Progenitor cell of endocrine pancreas (in vitro differentiated cells): ENCODE measurements at regions not wholly inside any gene's neighbourhood (a gene's known extent, or its start where the extent isn't known, plus 50 kb on each side); places are given as distances from the start of the nearest gene placed in this dataset.

Experiments
- DNase-seq: peaks from one replicate; pipeline ENCODE4 v3.0.0; 2021; ENCODE audit warnings: low spot score; ENCODE audit not compliant: unreplicated experiment
- H3K27ac Mint-ChIP-seq: 2 replicates; pipeline ENCODE4 v1.8.0; 2021; ENCODE audit warnings: mild to moderate bottlenecking, moderate library complexity, mixed read lengths
- H3K27me3 Mint-ChIP-seq: 2 replicates; pipeline ENCODE4 v1.8.0; 2021; ENCODE audit warnings: mixed read lengths
- H3K36me3 Mint-ChIP-seq: 2 replicates; pipeline ENCODE4 v1.8.0; 2022; ENCODE audit warnings: mixed read lengths; ENCODE audit not compliant: insufficient read depth
- H3K4me1 Mint-ChIP-seq: 2 replicates; pipeline ENCODE4 v1.8.0; 2021; ENCODE audit warnings: low read depth, mixed read lengths
- H3K4me3 Mint-ChIP-seq: 2 replicates; pipeline ENCODE4 v1.8.0; 2021; ENCODE audit warnings: low read depth, mild to moderate bottlenecking, moderate library complexity, mixed read lengths
- H3K9me3 Mint-ChIP-seq: 2 replicates; pipeline ENCODE4 v1.8.0; 2021; ENCODE audit warnings: low read depth, mixed read lengths
- TF ChIP-seq, protein P1 (sequence below): fragments of 200-600 bp; sonication (generic); IDR thresholded peaks from one replicate; pipeline ENCODE4 v1.5.0; 2021; ENCODE audit warnings: antibody characterized with exemption, mild to moderate bottlenecking; ENCODE audit not compliant: unreplicated experiment

DNA sequence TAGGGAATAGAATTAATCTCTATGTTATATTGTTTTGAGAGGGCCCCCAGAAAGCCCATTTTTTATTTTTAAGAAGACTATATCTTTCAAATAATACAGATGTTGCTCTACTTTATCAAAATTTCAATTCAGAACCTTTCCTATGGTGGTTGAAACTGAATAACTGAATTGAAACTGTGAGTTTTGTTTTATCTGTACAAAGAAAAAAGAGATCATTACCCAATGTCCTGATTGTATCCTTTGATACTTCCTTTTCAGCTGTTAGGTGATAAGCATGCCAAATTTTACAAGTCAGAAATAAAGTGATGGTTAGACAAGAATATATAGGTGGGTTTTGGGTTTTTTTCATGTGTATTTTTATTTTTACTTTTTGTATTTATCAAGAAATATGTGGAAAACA lies 1293.1 kb upstream of the USP15 start:
- TF ChIP-seq, protein P1, sequence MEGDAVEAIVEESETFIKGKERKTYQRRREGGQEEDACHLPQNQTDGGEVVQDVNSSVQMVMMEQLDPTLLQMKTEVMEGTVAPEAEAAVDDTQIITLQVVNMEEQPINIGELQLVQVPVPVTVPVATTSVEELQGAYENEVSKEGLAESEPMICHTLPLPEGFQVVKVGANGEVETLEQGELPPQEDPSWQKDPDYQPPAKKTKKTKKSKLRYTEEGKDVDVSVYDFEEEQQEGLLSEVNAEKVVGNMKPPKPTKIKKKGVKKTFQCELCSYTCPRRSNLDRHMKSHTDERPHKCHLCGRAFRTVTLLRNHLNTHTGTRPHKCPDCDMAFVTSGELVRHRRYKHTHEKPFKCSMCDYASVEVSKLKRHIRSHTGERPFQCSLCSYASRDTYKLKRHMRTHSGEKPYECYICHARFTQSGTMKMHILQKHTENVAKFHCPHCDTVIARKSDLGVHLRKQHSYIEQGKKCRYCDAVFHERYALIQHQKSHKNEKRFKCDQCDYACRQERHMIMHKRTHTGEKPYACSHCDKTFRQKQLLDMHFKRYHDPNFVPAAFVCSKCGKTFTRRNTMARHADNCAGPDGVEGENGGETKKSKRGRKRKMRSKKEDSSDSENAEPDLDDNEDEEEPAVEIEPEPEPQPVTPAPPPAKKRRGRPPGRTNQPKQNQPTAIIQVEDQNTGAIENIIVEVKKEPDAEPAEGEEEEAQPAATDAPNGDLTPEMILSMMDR = no peak
- no peak for DNase-seq
- no peaks in the 10 kb centered on the region for H3K4me1 Mint-ChIP-seq
- no peaks in the 10 kb centered on the region for H3K36me3 Mint-ChIP-seq
- no peak overlapping the region for H3K27ac Mint-ChIP-seq
- H3K4me3 Mint-ChIP-seq = no peak overlapping the region
- peaks cover 6% of the 10 kb centered on the region for H3K9me3 Mint-ChIP-seq
- no peaks in the 10 kb centered on the region for H3K27me3 Mint-ChIP-seq

DNA sequence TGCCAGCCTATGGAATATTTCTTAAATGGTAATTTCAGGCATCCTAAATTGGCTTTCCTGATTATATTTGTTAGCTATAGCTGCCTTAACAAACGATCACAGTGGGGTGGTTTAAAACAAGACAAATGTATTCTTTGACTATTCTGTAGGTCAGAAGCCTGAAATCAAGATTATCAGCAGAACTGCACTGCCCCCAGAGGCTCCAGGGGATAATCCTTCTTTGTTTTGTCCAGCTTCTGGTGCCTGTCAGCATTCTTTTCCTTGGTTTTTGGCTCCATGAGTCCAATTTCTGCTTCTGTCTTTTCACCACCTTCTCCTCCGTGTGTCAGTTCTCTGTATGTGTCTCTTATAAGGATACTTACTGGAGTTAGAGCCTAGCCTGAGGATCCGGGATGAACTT lies 1282.2 kb upstream of the USP15 start:
- H3K27me3 Mint-ChIP-seq = peaks cover 8% of the 10 kb centered on the region
- no peak overlapping the region for H3K4me3 Mint-ChIP-seq
- no peaks in the 10 kb centered on the region for H3K9me3 Mint-ChIP-seq
- H3K27ac Mint-ChIP-seq = no peak overlapping the region
- peaks cover 3% of the 10 kb centered on the region for H3K4me1 Mint-ChIP-seq
- TF ChIP-seq, protein P1 = peak; percentile 54
- no peak for DNase-seq
- no peaks in the 10 kb centered on the region for H3K36me3 Mint-ChIP-seq

DNA sequence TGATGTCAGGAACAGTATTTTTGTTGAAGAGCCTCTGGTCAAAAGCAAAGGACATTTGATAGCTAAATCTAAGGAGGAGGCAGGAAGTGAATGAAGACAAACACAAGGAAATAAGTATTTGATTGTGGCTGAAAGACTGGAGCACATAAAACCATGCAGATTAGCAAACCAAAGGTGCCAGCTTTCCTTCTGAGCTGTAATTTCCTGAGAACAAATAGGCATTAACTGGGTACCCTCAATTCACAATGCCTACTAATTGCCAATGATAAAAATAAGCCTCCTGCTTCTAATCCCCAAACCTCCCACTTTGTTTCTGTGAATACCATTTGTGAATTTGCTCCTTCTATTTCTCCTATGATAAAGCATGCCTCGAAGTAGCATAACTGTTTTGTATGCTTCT lies 1279.6 kb upstream of the USP15 start:
- TF ChIP-seq, protein P1 = no peak
- Mint-ChIP-seq H3K9me3 (peaks cover 11% of the 10 kb centered on the region), H3K36me3 (no peaks in the 10 kb centered on the region), H3K27ac (no peak overlapping the region), H3K4me1 (peaks cover 3% of the 10 kb centered on the region), H3K4me3 (no peak overlapping the region), H3K27me3 (peaks cover 8% of the 10 kb centered on the region)
- no peak for DNase-seq

DNA sequence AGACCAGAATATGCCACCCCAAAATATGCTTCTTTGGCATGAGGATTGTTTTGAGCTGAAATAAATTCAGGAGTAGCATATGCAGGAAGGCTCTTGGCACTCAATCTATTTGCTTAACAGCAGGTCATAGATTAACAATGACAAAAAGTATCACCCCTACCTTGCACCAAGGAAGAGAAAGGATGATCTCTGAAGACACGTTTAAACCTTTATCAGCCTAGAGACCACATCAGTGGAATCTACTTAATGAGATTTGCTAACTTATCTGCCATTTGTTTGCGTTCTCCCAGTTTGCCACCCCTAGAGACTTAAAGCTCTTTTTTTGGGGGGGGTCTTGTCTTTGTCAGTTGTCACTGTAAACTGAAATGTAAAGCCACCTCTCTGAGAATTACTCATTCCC lies 1278.7 kb upstream of the USP15 start:
- Mint-ChIP-seq H3K36me3 (no peaks in the 10 kb centered on the region), H3K27ac (no peak overlapping the region), H3K27me3 (peaks cover 8% of the 10 kb centered on the region), H3K4me3 (no peak overlapping the region), H3K4me1 (peaks cover 3% of the 10 kb centered on the region), H3K9me3 (peaks cover 13% of the 10 kb centered on the region)
- TF ChIP-seq, protein P1 = no peak
- no peak for DNase-seq

DNA sequence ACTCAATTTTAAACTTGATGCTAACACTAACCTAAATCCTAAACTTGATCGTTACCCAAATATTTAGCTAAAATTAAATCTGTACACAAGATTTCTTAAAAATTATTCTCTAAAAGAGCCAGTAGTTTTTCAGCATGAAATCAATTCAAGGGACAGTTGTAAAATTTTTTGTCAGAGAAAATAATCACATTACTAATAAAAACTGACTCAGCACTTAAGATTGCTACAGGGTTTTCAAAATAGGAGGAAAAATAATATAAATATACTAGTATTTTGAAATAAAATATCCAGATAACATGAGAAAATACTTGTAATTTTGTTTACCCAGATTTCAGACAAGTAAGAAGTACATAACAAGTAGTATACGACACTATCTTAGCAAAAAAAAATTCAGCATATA lies 1268.1 kb upstream of the USP15 start:
- no peak overlapping the region for H3K27ac Mint-ChIP-seq
- H3K27me3 Mint-ChIP-seq = no peaks in the 10 kb centered on the region
- TF ChIP-seq, protein P1 = no peak
- DNase-seq = no peak
- H3K4me3 Mint-ChIP-seq = no peak overlapping the region
- H3K4me1 Mint-ChIP-seq = no peaks in the 10 kb centered on the region
- H3K9me3 Mint-ChIP-seq = no peaks in the 10 kb centered on the region
- H3K36me3 Mint-ChIP-seq = no peaks in the 10 kb centered on the region
